Stimulated activated CD4-positive, alpha-beta T cell treated with anti-CD3 and anti-CD28 coated beads, Interleukin-1b, Interleukin-23, amount 100 ng/mL, for 1 hour (primary cell): ENCODE measurements at regions not wholly inside any gene's neighbourhood (a gene's known extent, or its start where the extent isn't known, plus 50 kb on each side); places are given as distances from the start of the nearest gene placed in this dataset.
"Not testable (repeated sequence)": the region's sequence is repeated elsewhere in the genome, so short reads cannot be mapped to it uniquely, and the experiment has no call there.

Experiments
- DNase-seq, 2 donors: peaks; one replicate each; pipeline ENCODE4 v3.0.0-alpha.2; 2020; ENCODE audit warnings: low read depth in 2 of 2

DNA sequence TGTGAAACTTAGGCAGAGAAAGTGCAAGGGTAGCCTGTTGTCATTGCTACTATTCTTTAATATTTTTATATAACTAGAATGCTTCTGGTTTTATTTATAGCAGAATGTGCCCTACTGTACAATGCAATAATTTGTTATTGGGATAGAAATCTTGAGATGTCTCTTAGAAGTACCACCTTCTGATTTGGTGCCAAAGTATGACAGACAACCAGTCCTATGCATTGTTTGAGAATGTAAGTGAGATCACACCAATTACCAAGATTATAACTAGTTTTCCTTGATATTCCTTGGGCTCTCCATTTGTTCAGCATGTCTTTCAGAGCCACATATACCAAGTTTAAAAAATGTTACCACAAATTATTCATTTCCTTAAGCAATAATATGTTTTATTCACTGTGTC, 399.7 kb downstream of the CPS1 start:
- no peak for DNase-seq

- no peak for DNase-seq
Observed at GRCh38 chr2:210961249-210961648, 404.9 kb downstream of the CPS1 start.

- DNase-seq: no peak
Observed at GRCh38 chr2:210963386-210963785, 407.0 kb downstream of the CPS1 start.

GRCh38 chr2:210964141-210964764, 407.9 kb downstream of the CPS1 start:
- DNase-seq: no peak

- DNase-seq: no peak
Observed at GRCh38 chr2:210965472-210965871, 409.1 kb downstream of the CPS1 start.

GRCh38 chr2:210966330-210966729, 409.9 kb downstream of the CPS1 start:
- no peak for DNase-seq

DNA sequence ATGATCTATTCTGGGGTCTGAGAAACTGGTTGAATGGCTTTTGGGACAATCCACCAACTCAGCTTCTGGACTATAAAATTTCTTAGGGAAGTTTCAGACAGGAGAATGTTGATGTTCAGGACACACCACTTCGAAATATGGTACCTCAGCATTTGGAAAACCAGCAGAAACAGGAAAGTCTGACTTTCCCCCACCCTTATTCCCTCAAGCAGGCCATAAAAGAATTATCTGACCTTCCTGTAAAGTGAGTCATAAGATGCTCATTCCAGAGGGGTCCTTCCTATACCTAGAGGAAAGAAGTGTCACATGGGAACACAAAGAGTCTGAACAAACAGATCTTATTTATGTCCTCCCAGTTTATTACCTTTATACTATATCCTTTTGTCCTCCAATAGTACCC, 415.0 kb downstream of the CPS1 start:
- no peak for DNase-seq

GRCh38 chr2:210986806-210987205, 430.4 kb downstream of the CPS1 start:
- DNase-seq: not testable (repeated sequence)

GRCh38 chr2:210991107-210991506, 434.7 kb downstream of the CPS1 start:
- no peak for DNase-seq

- DNase-seq: no peak
Observed at GRCh38 chr2:210994104-210994503, 437.7 kb downstream of the CPS1 start.

- DNase-seq: no peak
Observed at GRCh38 chr2:210997373-210997772, 441.0 kb downstream of the CPS1 start.

DNA sequence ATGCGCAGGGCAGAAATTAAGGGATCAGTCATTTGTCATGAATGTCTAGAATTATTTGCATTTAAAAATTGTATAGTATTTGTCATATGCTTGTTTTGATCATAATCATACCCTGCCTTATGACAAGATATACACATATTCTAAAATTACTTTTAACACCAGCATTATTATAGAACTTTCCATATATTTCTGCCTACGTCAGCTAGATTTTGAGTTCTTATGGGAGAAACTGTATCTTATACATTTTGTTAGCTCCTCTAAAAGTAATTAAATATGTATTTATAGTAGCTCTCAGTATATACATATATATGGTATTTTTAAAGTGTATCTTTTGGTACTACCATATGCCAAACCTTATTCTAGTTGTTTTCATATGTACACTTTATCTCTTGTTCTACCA, 441.9 kb downstream of the CPS1 start:
- no peak for DNase-seq

DNA sequence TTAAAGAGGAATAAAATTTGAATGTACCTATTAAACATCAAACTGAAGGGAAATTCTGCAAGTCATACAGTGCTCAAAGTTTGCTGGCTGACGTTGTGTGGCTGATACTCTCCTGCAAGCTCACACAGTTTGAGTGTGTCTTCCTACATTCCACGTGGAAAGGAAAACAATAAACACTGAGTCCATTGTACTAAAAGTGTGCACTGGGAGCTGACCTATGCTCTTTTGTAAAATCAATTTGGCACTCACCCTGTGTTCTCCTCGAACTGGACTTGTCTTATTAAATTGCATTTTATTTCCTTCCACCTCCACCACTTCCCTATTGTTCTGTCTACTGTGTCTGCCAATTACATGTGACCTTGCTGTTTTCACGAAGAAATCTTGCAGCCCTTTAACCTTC, 458.0 kb downstream of the CPS1 start:
- no peak for DNase-seq

- DNase-seq: no peak
Observed at GRCh38 chr2:211014906-211015305, 458.5 kb downstream of the CPS1 start.

DNA sequence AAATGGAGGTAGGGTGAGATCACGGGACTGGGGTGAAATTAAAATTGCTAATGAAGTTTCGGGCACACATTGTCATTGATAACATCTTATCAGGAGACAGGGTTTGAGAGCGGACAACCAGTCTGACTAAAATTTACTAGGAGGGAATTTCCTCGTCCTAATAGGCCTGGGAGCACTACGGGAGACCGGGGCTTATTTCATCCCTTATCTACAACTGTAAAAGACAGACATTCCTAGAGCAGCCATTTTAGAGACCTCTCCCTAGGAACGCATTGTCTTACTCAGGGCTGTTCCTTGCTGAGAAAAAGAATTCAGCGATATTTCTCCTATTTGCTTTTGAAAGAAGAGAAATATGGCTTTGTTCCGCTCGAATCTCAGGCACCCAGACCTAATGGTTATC, 468.7 kb downstream of the CPS1 start:
- not testable (repeated sequence) for DNase-seq

- DNase-seq: no peak
Observed at GRCh38 chr2:211026109-211026508, 469.7 kb downstream of the CPS1 start.

GRCh38 chr2:211027976-211028375, 471.6 kb downstream of the CPS1 start:
- no peak for DNase-seq

- DNase-seq: no peak
Observed at GRCh38 chr2:211033765-211034164, 477.4 kb downstream of the CPS1 start.

DNA sequence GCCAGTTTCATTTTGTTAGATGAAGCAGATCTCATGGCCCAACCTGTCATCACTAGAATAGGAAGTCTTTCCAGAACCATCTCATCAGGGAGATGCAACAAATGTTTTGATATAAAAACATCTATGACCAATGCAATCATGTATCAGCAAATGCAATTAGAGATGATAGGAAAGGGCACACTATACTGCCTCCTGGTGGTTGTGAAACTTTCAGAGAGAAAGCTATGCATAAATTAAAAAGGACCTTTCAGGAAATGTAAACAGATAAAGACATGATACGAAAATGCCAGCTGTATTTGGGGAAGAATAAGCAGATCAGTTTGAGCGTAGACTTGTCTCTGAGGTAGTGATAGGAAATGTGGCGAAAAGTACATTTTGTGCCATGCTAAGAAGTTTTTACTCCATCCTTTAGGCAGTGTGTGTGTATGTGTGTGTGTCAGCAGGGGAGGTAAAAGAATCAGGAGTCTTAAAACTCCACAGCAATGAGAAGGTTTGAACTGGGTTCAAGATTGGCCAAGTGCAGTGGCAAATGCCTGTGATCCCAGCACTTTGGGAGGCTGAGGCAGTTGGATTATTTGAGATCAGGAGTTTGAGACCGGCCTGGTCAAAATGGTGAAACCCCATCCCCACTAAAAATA, 479.3 kb downstream of the CPS1 start:
- DNase-seq: no peak

- DNase-seq: no peak
Observed at GRCh38 chr2:211045025-211045424, 488.6 kb downstream of the CPS1 start.

GRCh38 chr2:211049321-211050018, 493.1 kb downstream of the CPS1 start:
- DNase-seq: no peak

- DNase-seq: no peak
Observed at GRCh38 chr2:211055438-211055837, 499.0 kb downstream of the CPS1 start.

- no peak for DNase-seq
Observed at GRCh38 chr2:211061612-211062296, 505.4 kb downstream of the CPS1 start.
